ENCODE measurements at regions not wholly inside any gene's neighbourhood (a gene's known extent, or its start where the extent isn't known, plus 50 kb on each side); places are given as distances from the start of the nearest gene placed in this dataset.
"Not testable (repeated sequence)": the region's sequence is repeated elsewhere in the genome, so short reads cannot be mapped to it uniquely, and the experiment has no call there.

DNA sequence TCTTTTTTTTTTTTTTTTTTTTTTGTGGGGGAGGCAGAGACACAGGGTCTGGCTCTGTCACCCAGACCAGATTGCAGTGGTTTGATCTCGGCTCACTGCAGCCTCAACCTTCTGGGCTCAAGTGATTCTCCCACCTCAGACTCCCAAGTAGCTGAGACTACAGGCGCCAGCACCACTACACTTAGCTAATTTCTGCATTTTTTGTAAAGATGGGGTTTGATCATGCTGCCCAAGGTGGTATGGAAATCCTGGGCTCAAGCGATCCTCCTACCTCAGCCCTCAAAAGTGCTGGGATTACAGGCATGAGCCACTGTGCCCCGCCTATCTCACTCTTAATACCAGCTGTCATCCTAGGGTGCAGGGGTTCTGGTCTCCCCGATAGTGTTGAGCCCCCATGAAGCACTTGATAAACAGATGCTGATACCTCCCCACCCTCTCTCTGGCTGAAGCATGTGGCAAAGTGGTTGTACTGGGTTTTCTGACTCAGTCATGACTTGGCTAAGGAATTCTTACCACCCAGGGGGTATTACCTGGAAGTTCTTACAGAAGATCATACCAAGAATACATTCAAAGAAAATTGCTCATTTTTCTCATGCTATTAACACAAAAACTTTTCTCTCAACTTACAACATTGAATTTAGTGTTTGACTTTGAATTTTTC, 110.2 kb upstream of the DAPK1 start:
- peak in 1 of 2 donors; percentile 25 for DNase-seq (ENCODE audit: low read depth in 2 of 2)
- no peak overlapping the region for H3K4me3 ChIP-seq (replicated peaks in 1 of 2; ENCODE audit: low read depth in 2 of 2, low read length in 2 of 2)
- no peak for TF ChIP-seq CTCF (IDR thresholded peaks at IDR 0.05; ENCODE audit: low read depth, low read length)

DNA sequence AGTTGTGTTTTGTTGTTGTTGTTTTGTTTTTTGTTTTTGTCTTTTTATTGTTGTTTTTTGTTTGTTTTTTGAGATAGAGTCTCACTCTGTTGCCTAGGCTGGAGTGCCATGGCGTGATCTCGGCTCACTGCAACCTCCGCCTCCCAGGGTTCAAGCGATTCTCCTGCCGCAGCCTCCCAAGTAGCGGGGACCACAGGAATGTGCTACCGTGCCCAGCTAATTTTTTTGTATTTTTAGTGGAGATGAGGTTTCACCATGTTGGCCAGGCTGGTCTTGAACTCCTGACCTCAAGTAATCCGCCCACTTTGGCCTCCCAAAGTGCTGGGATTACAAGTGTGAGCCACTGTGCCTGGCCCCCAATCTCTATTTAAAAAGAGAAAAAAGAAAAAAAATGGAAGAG, 109.0 kb upstream of the DAPK1 start:
- H3K4me3 ChIP-seq (replicated peaks in 1 of 2; ENCODE audit: low read depth in 2 of 2, low read length in 2 of 2) = not testable (repeated sequence)

GRCh38 chr9:87389936-87390335, 107.7 kb upstream of the DAPK1 start:
- DNase-seq (ENCODE audit: low read depth in 2 of 2) = peak; percentile 1 to 11
- no peak overlapping the region for H3K4me3 ChIP-seq (replicated peaks in 1 of 2; ENCODE audit: low read depth in 2 of 2, low read length in 2 of 2)
- TF ChIP-seq CTCF (IDR thresholded peaks at IDR 0.05; ENCODE audit: low read depth, low read length) = no peak

More for the DNA sequence above, 109.0 kb upstream of the DAPK1 start:
- DNase-seq (ENCODE audit: low read depth in 2 of 2) = not testable (repeated sequence)

GRCh38 chr9:87390361-87390760, 107.3 kb upstream of the DAPK1 start:
- DNase-seq (ENCODE audit: low read depth in 2 of 2) = no peak
- TF ChIP-seq CTCF (IDR thresholded peaks at IDR 0.05; ENCODE audit: low read depth, low read length) = no peak
- H3K4me3 ChIP-seq (replicated peaks in 1 of 2; ENCODE audit: low read depth in 2 of 2, low read length in 2 of 2) = no peak overlapping the region

DNA sequence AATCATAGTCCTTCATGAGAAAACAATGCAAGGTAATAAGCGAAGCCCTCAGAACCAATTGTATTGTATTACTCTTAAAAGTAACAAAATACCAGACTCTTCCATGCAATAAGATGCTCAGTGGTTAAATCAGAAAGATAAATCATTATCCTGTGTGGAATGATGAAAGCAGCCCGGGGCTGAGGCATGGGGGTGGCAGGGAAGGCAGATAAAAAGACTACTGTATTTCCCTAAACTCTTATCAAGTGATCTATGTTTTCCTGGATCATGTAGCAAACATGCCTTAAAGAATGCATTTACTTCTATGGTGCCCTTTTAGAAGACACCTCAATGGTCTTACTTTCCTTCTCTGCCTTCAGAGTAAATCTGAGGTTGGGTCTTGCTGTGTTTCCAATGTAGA, 105.6 kb upstream of the DAPK1 start:
- no peak for TF ChIP-seq CTCF (IDR thresholded peaks at IDR 0.05; ENCODE audit: low read depth, low read length)
- no peak for DNase-seq (ENCODE audit: low read depth in 2 of 2)
- H3K4me3 ChIP-seq (replicated peaks in 1 of 2; ENCODE audit: low read depth in 2 of 2, low read length in 2 of 2) = no peak overlapping the region

- TF ChIP-seq CTCF (IDR thresholded peaks at IDR 0.05; ENCODE audit: low read depth, low read length) = no peak
- no peak overlapping the region for H3K4me3 ChIP-seq (replicated peaks in 1 of 2; ENCODE audit: low read depth in 2 of 2, low read length in 2 of 2)
- DNase-seq (ENCODE audit: low read depth in 2 of 2) = no peak
Measured at GRCh38 chr9:87393706-87394230, 103.9 kb upstream of the DAPK1 start.

DNA sequence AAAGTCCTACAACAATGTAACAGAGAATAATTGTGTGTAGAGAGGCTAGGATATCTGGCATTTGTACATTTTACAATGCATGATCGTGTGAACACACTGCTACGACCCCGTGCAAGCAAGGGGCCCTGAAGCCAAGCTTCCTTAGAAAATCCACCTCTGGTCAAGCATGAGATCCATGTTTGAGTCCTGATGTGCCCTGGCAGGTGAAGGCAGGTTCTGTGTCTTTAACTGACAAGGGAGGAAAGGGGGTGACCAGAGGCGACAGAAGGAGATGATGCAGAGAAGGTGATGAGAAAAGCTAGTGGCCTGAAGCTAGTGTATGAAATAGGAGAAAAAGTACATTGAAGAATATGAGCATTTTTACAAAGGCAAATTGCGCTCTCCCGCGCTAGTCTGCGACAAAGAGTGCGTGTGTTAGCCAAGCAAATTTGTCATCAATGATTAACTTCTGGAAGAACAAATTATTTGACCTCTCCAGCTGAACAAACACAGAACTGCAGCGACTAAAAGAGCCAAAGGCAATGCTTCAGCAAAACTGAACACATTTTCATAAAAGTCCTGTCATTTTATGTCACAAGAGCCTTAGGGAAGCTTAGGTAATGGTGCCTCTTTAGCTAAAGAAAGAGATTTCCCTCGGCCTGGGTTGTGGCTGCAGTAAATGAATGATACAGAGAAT, 101.7 kb upstream of the DAPK1 start:
- peak in 1 of 2 donors; percentile 39 for DNase-seq (ENCODE audit: low read depth in 2 of 2)
- no peak for TF ChIP-seq CTCF (IDR thresholded peaks at IDR 0.05; ENCODE audit: low read depth, low read length)
- no peak overlapping the region for H3K4me3 ChIP-seq (replicated peaks in 1 of 2; ENCODE audit: low read depth in 2 of 2, low read length in 2 of 2)
